Cardiac fibroblast (primary cell): ENCODE measurements at regions not wholly inside any gene's neighbourhood (a gene's known extent, or its start where the extent isn't known, plus 50 kb on each side); places are given as distances from the start of the nearest gene placed in this dataset.

Experiments used
- DNase-seq, 2 donors: peaks; one replicate each; pipeline versions ENCODE4 v3.0.0 to v3.0.0-alpha.2; 2010; ENCODE audit warnings: low read depth in 2 of 2
- H3K4me3 ChIP-seq, 2 donors: replicated peaks in 1 of 2; 1 replicate in 1 of 2; 2 replicates in 1 of 2; pipeline ENCODE4 v1.5.1; 2011; ENCODE audit warnings: low read depth in 2 of 2, low read length in 2 of 2, mild to moderate bottlenecking in 2 of 2, moderate library complexity in 1 of 2
- TF ChIP-seq, protein P1 (sequence below): IDR thresholded peaks from one replicate; pipeline ENCODE4 v1.5.1; 2011; ENCODE audit warnings: low read depth, mild to moderate bottlenecking, low read length, inconsistent platforms

DNA sequence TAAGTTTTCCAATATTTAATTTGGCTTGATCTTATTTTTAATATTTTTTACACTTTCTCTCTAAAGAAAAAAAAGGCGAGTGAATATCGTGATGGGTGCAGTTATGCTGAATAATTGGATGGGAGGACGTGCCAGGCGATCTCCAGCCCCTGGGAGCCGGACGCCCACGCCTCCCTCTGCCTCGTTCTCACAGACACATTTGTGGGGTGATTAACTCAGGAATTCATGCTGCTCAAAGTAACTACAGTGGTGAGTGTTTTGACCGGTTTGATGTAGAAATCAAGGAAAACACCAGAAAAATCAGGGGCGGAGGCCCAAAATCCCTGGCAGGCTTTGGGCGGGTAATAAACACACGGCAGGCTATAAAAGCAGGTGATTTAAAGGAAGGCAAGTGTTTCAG is 736.8 kb upstream of the SALL3 start:
- DNase-seq, result peak; percentile 9 to 59
- TF ChIP-seq, protein P1, sequence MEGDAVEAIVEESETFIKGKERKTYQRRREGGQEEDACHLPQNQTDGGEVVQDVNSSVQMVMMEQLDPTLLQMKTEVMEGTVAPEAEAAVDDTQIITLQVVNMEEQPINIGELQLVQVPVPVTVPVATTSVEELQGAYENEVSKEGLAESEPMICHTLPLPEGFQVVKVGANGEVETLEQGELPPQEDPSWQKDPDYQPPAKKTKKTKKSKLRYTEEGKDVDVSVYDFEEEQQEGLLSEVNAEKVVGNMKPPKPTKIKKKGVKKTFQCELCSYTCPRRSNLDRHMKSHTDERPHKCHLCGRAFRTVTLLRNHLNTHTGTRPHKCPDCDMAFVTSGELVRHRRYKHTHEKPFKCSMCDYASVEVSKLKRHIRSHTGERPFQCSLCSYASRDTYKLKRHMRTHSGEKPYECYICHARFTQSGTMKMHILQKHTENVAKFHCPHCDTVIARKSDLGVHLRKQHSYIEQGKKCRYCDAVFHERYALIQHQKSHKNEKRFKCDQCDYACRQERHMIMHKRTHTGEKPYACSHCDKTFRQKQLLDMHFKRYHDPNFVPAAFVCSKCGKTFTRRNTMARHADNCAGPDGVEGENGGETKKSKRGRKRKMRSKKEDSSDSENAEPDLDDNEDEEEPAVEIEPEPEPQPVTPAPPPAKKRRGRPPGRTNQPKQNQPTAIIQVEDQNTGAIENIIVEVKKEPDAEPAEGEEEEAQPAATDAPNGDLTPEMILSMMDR, result no peak
- no peak overlapping the region for H3K4me3 ChIP-seq

DNA sequence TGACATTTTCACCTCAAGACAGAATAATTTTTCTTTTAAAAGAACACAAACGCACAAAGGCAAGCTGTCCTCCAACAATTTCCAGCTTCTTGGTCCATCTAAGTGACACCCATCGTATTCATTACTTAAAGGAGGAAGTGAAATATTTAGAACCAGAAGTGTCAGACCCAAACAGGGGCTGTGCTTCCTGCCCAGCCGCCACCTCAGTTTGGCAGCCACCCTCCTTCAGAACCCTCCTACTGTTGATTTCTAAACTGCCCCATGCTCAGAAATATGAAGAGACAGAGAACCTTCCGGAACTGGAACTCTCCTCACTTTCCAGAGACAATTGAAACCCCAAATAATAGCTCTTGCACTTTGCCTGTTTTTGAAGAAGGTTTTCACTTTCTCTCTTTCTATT is 734.8 kb upstream of the SALL3 start:
- TF ChIP-seq, protein P1, result no peak
- no peak for DNase-seq
- no peak overlapping the region for H3K4me3 ChIP-seq

DNA sequence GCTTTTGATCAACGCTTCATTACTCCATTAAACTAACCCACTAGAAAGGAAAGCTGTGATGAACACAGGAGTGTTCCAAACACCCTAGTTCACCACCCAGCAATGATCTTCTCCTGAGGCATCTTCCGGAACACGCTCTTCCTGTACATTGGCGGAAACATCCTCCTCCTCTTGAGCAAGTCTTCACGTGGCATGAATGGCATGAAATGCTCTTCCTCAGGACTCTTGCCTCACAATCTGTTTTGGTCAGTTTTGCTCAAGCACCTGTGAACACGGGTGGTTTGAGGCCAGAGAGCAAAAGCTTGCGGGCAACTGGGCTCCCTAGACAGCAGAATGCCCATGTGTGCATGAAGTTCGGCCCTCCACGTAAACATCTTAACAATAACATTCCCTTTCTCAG is 734.2 kb upstream of the SALL3 start:
- TF ChIP-seq, protein P1, result no peak
- no peak overlapping the region for H3K4me3 ChIP-seq
- no peak for DNase-seq

DNA sequence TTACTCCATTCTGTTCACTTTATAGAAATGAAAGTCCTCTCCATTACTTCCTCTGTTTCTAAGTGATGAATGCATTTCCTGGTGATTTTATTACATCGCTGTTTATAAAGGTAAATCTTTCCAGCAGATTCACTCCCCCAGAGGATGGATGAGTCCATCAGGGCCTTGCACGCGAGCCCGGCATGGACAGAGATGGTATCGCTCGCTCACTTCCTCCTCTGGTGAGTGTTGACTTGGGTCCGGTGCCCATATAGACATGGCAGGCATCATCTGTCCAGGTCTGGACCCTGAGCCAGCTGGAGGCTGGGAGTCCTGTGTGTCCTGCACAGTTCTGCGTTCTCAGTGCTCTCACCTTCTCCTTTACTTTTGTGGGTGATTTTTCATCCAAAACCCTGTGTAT is 733.6 kb upstream of the SALL3 start:
- TF ChIP-seq, protein P1, result no peak
- H3K4me3 ChIP-seq, result no peak overlapping the region
- DNase-seq, result no peak

DNA sequence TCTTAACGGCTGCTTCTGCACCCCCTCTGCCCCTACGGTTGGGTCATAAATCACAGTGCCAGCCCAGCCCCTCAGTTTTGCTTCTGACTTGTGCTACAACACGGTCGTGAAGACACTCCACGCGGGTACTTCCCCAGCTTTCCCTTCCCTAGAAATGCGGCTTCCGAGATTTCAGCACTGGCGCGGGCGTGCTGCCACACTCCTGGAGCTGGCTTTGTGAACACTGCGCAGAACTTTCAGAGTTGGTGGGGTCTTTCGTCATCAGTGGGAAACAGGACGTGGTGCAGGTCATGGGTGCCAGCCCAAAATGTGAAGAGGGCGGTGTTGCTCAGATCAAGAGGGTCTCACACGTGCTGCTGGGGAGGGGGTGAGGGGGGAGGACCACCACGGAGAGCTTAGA is 733.0 kb upstream of the SALL3 start:
- TF ChIP-seq, protein P1, result no peak
- DNase-seq, result no peak
- no peak overlapping the region for H3K4me3 ChIP-seq

DNA sequence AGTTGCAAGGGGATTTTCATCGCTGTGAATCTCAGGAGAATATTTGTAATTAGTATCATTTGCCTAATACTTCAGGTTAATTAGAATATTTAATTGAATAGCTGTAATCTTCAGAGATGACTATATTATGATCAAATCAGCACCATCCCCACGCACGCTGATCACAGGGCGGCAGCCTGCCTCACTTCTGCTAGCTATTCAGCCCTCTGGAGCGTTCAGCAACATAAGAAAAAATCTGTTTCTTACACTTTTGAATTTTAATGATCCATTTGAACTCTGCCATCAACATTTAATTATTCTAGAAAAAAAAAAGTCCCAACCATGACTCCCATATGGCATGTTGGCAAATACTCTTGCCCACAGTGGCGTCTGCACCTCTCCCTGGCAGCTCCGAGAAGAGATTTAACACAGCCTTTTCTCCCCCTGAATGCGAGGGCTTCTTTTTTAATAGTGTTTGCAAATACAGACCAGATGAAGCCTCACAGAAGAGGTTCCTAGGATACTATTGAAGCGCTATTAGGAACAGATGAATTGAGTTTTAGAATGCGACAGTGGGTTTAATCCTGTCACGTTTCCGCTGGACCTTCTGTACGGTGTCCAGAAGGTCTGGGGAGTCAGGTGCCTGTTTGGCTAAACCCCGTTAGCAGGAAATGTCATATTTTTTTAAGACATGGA is 731.9 kb upstream of the SALL3 start:
- DNase-seq, result no peak
- H3K4me3 ChIP-seq, result no peak overlapping the region
- TF ChIP-seq, protein P1, result no peak

DNA sequence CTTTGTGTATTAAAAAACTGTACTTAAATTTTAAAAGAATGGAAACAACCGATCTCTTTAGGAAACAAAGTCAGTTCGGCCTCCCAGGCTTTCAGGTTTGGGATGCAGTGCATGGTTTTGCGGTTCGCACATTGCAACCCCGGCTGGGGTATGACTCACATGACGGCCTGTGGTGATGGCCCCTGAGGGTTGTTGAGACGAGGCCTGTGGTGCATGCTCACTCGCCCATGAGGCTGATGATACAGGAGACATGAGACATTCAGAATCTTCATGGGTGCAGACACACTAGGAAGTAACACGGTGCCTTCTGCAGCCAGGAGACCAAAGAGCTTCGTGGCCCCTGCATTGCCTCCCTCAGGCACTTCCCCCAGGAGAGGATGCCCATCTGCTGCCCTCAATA is 724.6 kb upstream of the SALL3 start:
- no peak for DNase-seq
- no peak overlapping the region for H3K4me3 ChIP-seq
- TF ChIP-seq, protein P1, result no peak
